D341Med (cell line): ENCODE measurements at regions not wholly inside any gene's neighbourhood (a gene's known extent, or its start where the extent isn't known, plus 50 kb on each side); places are given as distances from the start of the nearest gene placed in this dataset.
"Not testable (repeated sequence)": the region's sequence is repeated elsewhere in the genome, so short reads cannot be mapped to it uniquely, and the experiment has no call there.

Experiments used
- DNase-seq: peaks from one replicate; pipeline ENCODE4 v3.0.0; 2012; ENCODE audit warnings: low spot score

DNA sequence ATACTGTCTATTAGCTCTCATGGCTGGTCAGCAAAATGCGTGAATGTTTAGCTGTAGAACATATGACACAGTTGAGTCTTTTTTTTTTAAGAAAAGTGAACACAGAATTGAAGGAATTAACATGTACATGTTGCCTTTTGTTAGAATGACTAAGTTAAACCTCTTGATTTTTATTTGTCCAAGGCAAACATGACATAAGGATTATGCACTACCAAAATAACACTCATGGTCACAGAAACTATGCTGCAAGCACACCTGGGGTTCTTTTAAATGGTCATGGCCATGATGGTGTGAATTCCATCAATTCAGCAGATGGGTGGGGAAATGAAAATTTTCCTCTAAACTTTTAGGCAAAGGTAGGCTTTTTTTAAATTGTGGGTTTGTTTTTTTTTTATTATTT lies 80.1 kb upstream of the CXCL13 start:
- DNase-seq: no peak

DNA sequence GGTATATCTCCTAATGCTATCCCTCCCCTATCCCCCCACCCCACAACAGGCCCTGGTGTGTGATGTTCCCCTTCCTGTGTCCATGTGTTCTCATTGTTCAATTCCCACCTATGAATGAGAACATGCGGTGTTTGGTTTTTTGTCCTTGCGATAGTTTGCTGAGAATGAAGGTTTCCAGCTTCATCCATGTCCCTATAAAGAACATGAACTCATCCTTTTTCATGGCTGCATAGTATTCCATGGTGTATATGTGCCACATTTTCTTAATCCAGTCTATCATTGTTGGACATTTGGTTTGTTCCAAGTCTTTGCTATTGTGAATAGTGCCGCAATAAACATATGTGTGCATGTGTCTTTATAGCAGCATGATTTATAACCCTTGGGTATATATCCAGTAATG lies 77.7 kb upstream of the CXCL13 start:
- not testable (repeated sequence) for DNase-seq

DNA sequence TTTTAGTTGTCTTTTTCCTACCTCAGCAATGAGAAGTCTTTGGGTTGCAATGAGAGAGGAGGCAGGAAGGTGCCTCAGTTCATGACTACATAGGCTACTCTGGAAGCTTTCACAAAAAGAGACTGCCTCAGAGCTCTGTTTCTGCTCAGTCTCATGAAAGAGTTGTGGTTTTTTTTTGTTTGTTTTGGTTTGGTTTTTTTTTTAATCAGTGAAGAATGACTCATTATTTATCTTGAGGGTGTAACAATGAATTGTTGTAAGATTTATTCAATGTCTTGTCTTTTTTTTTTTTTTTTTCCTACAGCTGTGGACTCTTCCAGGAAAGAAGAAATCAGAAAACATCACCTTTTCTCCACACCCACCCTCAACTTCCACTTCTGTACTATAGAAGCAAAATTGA lies 67.5 kb upstream of the CXCL13 start:
- DNase-seq: no peak

DNA sequence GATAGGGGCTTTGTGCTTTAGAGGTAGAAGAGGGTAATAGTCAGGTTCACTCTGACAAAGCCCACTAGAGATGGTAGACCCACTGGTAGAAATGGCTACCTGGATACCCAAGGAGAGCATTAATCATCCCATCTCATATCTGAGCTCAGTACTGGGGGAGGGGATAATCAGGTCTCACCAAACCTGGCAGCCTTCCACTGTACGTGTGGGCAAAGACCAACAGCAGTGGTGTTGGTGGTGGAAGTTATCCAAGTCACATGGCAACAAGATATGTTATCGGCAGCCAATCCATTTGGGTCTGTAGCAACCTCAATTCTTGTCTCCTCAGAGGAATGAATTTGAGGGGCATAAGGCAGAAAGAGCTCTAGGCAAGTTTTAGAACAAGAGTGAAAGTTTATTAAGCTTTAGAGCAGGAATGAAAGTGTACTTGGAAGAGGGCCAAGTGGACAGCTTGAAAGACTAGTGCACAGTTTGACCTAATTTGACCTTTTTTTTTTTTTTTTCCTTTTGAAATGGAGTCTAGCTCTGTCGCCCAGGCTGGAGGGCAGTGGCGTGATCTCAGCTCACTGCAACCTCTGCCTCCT lies 67.0 kb upstream of the CXCL13 start:
- no peak for DNase-seq
